Testis (tissue), 2 donors: ENCODE measurements at regions not wholly inside any gene's neighbourhood (a gene's known extent, or its start where the extent isn't known, plus 50 kb on each side); places are given as distances from the start of the nearest gene placed in this dataset.

Source experiments
- POLR2A ChIP-seq: fragments of 450-650 bp; IDR thresholded peaks from one replicate; pipeline ENCODE4 v1.6.1; 2017; ENCODE audit warnings: antibody characterized with exemption, mild to moderate bottlenecking, moderate library complexity
- TF ChIP-seq, protein P1 (sequence below), 3 experiments: fragments of 450-650 bp in 2 of 3; fragments of 200-600 bp in 1 of 3; sonication (generic) in 1 of 3; IDR thresholded peaks; one replicate each; pipeline ENCODE4 v1.5.1; 2016 to 2019; ENCODE audit warnings: antibody characterized with exemption in 3 of 3, mild to moderate bottlenecking in 2 of 3, moderate library complexity in 1 of 3

DNA sequence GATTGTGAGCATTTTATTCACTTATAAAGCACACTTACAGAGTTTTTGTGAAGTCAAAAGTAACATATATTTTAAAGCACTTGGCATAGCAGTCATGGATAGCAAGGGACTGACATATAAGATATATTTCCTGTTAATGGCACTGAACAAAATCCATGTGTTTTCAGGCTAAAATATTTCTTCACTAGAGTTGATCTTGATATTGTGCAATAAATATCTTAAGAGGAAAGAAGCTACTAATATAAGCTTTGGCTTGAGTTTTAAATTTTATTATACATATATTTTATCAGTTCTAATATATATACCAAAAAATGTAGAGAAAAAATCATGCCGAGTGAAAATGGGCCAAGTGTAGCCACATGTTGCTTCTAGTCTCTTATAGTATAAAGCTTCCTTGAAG lies 189.7 kb upstream of the DPP10 start:
- TF ChIP-seq, protein P1, sequence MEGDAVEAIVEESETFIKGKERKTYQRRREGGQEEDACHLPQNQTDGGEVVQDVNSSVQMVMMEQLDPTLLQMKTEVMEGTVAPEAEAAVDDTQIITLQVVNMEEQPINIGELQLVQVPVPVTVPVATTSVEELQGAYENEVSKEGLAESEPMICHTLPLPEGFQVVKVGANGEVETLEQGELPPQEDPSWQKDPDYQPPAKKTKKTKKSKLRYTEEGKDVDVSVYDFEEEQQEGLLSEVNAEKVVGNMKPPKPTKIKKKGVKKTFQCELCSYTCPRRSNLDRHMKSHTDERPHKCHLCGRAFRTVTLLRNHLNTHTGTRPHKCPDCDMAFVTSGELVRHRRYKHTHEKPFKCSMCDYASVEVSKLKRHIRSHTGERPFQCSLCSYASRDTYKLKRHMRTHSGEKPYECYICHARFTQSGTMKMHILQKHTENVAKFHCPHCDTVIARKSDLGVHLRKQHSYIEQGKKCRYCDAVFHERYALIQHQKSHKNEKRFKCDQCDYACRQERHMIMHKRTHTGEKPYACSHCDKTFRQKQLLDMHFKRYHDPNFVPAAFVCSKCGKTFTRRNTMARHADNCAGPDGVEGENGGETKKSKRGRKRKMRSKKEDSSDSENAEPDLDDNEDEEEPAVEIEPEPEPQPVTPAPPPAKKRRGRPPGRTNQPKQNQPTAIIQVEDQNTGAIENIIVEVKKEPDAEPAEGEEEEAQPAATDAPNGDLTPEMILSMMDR (IDR thresholded peaks at IDR 0.05) = no peak
- TF ChIP-seq POLR2A = no peak
